ENCODE measurements at regions not wholly inside any gene's neighbourhood (a gene's known extent, or its start where the extent isn't known, plus 50 kb on each side); places are given as distances from the start of the nearest gene placed in this dataset.

GRCh38 chr4:157889788-157890187 lies 283.0 kb downstream of the GASK1B start:
- TF ChIP-seq, protein P1, sequence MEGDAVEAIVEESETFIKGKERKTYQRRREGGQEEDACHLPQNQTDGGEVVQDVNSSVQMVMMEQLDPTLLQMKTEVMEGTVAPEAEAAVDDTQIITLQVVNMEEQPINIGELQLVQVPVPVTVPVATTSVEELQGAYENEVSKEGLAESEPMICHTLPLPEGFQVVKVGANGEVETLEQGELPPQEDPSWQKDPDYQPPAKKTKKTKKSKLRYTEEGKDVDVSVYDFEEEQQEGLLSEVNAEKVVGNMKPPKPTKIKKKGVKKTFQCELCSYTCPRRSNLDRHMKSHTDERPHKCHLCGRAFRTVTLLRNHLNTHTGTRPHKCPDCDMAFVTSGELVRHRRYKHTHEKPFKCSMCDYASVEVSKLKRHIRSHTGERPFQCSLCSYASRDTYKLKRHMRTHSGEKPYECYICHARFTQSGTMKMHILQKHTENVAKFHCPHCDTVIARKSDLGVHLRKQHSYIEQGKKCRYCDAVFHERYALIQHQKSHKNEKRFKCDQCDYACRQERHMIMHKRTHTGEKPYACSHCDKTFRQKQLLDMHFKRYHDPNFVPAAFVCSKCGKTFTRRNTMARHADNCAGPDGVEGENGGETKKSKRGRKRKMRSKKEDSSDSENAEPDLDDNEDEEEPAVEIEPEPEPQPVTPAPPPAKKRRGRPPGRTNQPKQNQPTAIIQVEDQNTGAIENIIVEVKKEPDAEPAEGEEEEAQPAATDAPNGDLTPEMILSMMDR (conservative IDR thresholded peaks at IDR 0.05): no peak
- TF ChIP-seq ZFX (IDR thresholded peaks at IDR 0.05): no peak

Data from C4-2B (cell line).